ENCODE measurements at regions not wholly inside any gene's neighbourhood (a gene's known extent, or its start where the extent isn't known, plus 50 kb on each side); places are given as distances from the start of the nearest gene placed in this dataset.
"Not testable (repeated sequence)": the region's sequence is repeated elsewhere in the genome, so short reads cannot be mapped to it uniquely, and the experiment has no call there.

- no peak for DNase-seq
- Mint-ChIP-seq H3K9me3 (ENCODE audit: low read depth, unreplicated experiment) (peaks cover 19% of the 10 kb centered on the region), H3K27me3 (ENCODE audit: unreplicated experiment) (no peaks in the 10 kb centered on the region), H3K27ac (ENCODE audit: unreplicated experiment) (no peak overlapping the region), H3K4me1 (ENCODE audit: low read depth, unreplicated experiment) (no peaks in the 10 kb centered on the region), H3K4me3 (ENCODE audit: low read depth, unreplicated experiment) (no peak overlapping the region), H3K36me3 (ENCODE audit: insufficient read depth, unreplicated experiment) (no peaks in the 10 kb centered on the region)
- CTCF ChIA-PET = no interaction called here
- intact Hi-C loops (cut with micrococcal nuclease; ENCODE audit: unreplicated experiment) = no loop called here
- BruUV-seq (replicated peaks) = no TSS peak
- TF ChIP-seq CTCF (IDR thresholded peaks at IDR 0.05; ENCODE audit: unreplicated experiment) = peak; percentile 42
Observed at GRCh38 chr5:162593881-162594280, 526.3 kb downstream of the GABRG2 start.

- H3K27me3 Mint-ChIP-seq (ENCODE audit: unreplicated experiment) = no peaks in the 10 kb centered on the region
- no peak for DNase-seq
- no peaks in the 10 kb centered on the region for H3K36me3 Mint-ChIP-seq (ENCODE audit: insufficient read depth, unreplicated experiment)
- no peaks in the 10 kb centered on the region for H3K4me1 Mint-ChIP-seq (ENCODE audit: low read depth, unreplicated experiment)
- TF ChIP-seq CTCF (IDR thresholded peaks at IDR 0.05; ENCODE audit: unreplicated experiment) = no peak
- H3K9me3 Mint-ChIP-seq (ENCODE audit: low read depth, unreplicated experiment) = peaks cover 16% of the 10 kb centered on the region
- H3K27ac Mint-ChIP-seq (ENCODE audit: unreplicated experiment) = no peak overlapping the region
- intact Hi-C loops (cut with micrococcal nuclease; ENCODE audit: unreplicated experiment) = no loop called here
- H3K4me3 Mint-ChIP-seq (ENCODE audit: low read depth, unreplicated experiment) = no peak overlapping the region
- CTCF ChIA-PET = no interaction called here
- BruUV-seq (replicated peaks) = no TSS peak
Observed at GRCh38 chr5:162603443-162604070, 536.0 kb downstream of the GABRG2 start.

DNA sequence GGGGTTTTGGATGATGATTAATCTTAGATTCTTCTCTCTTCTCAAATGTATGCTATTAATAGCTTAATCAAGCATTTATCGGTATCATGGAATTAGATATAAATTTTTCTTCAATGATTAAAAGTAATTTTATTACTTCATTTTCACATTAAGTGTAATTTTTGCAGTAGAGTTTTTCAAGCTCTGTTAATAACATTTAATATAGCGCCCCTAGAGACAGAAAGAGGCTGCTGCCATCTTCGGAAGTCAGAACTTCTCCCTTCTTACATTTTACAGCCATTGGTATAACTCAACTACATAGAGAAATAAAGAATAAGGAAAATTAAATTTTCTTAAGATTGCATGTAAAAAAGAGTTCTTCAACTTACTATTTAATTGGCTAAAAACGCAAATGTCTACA lies 540.3 kb downstream of the GABRG2 start:
- CTCF ChIA-PET = no interaction called here
- TF ChIP-seq CTCF (IDR thresholded peaks at IDR 0.05; ENCODE audit: unreplicated experiment) = no peak
- intact Hi-C loops (cut with micrococcal nuclease; ENCODE audit: unreplicated experiment) = no loop called here

DNA sequence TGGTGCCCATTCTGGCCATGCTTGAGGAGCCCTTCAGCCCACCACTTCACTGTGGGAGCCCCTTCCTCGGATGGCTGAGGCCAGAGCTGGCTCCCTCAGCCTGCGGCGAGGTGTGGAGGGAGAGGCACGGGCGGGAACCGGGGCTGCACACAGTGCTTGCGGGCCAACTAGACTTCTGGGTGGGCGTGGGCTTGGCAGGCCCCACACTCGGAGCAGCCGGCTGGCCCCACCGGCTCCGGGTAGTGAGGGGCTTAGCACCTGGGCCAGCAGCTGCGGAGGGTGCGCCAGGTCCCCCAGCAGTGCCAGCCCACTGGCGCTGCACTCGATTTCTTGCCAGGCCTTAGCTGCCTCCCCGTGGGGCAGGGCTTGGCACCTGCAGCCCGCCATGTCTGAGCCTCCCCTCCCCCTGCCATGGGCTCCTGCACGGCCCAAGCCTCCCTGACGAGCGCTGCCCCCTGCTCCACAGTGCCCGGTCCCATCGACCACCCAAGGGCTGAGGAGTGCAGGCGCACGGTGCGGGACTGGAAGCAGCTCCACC lies 554.2 kb downstream of the GABRG2 start:
- BruUV-seq (replicated peaks); H3K36me3 Mint-ChIP-seq (ENCODE audit: insufficient read depth, unreplicated experiment); H3K9me3 Mint-ChIP-seq (ENCODE audit: low read depth, unreplicated experiment); DNase-seq; H3K27ac Mint-ChIP-seq (ENCODE audit: unreplicated experiment); intact Hi-C loops (cut with micrococcal nuclease; ENCODE audit: unreplicated experiment); H3K4me1 Mint-ChIP-seq (ENCODE audit: low read depth, unreplicated experiment); H3K4me3 Mint-ChIP-seq (ENCODE audit: low read depth, unreplicated experiment); CTCF ChIA-PET; H3K27me3 Mint-ChIP-seq (ENCODE audit: unreplicated experiment): not testable (repeated sequence)

More for the DNA sequence above, 540.3 kb downstream of the GABRG2 start:
- BruUV-seq (replicated peaks) = no TSS peak
- H3K27ac Mint-ChIP-seq (ENCODE audit: unreplicated experiment) = no peak overlapping the region
- peaks cover 12% of the 10 kb centered on the region for H3K9me3 Mint-ChIP-seq (ENCODE audit: low read depth, unreplicated experiment)
- H3K36me3 Mint-ChIP-seq (ENCODE audit: insufficient read depth, unreplicated experiment) = no peaks in the 10 kb centered on the region
- no peaks in the 10 kb centered on the region for H3K4me1 Mint-ChIP-seq (ENCODE audit: low read depth, unreplicated experiment)
- H3K4me3 Mint-ChIP-seq (ENCODE audit: low read depth, unreplicated experiment) = no peak overlapping the region
- no peaks in the 10 kb centered on the region for H3K27me3 Mint-ChIP-seq (ENCODE audit: unreplicated experiment)
- no peak for DNase-seq

GRCh38 chr5:162624110-162624509 lies 556.5 kb downstream of the GABRG2 start:
- Mint-ChIP-seq H3K4me3 (ENCODE audit: low read depth, unreplicated experiment) (no peak overlapping the region), H3K4me1 (ENCODE audit: low read depth, unreplicated experiment) (no peaks in the 10 kb centered on the region), H3K27me3 (ENCODE audit: unreplicated experiment) (no peaks in the 10 kb centered on the region), H3K36me3 (ENCODE audit: insufficient read depth, unreplicated experiment) (no peaks in the 10 kb centered on the region), H3K9me3 (ENCODE audit: low read depth, unreplicated experiment) (peaks cover 17% of the 10 kb centered on the region), H3K27ac (ENCODE audit: unreplicated experiment) (no peak overlapping the region)
- CTCF ChIA-PET = no interaction called here
- intact Hi-C loops (cut with micrococcal nuclease; ENCODE audit: unreplicated experiment) = no loop called here
- no peak for DNase-seq
- BruUV-seq (replicated peaks) = no TSS peak
- no peak for TF ChIP-seq CTCF (IDR thresholded peaks at IDR 0.05; ENCODE audit: unreplicated experiment)

All from Calu3 (cell line).